ENCODE measurements at regions not wholly inside any gene's neighbourhood (a gene's known extent, or its start where the extent isn't known, plus 50 kb on each side); places are given as distances from the start of the nearest gene placed in this dataset.

DNA sequence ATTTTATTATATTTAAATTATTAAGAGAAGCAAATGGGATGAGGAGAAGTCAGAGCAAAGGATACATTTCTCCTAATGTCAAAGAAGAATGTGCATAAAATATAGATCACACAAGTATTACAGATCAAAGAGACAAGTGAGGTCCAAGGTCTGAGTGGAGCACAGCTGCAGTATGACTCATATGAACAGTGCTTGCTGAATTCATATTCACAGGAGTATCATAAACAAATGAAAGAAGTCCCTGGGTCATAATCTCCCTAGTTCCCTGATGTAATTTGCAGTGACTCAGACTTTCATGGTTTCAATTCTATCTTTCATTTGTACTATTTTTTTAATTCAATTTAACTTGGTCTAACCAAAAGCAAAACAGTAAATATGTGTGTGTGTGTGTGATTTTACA lies 499.0 kb upstream of the CCDC179 start:
- TF ChIP-seq POLR2A (IDR thresholded peaks at IDR 0.05) (no peak), CTCF (IDR thresholded peaks at IDR 0.05) (no peak)
- intact Hi-C loops (cut with DNase I), result no loop called here
- Histone ChIP-seq H3K4me1 (no peaks in the 10 kb centered on the region), H3K36me3 (no peaks in the 10 kb centered on the region), H3K27ac (no peak overlapping the region), H3K9me3 (no peaks in the 10 kb centered on the region), H3K27me3 (no peaks in the 10 kb centered on the region), H3K4me3 (no peak overlapping the region)
- no peak for ATAC-seq
- DNase-seq, result no peak

DNA sequence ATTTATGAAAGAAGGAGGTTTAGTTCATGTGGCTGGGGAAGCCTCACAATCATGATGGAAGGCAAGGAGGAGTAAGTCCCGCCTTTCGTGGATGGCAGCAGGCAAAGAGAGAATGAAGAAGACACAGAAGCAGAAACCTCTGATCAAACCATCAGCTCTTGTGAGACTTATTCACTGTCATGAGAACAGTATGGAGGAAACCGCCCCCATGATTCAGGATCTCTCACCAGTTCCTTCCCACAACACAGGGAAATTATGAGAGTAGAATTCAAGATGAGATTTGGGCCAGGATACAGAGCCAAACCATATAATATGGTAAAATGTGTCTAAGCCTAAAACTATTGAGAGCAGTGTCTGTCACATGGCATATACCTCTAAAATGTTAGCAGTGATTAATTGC lies 503.8 kb upstream of the CCDC179 start:
- no peaks in the 10 kb centered on the region for H3K4me1 ChIP-seq
- no peak overlapping the region for H3K27ac ChIP-seq
- no peak for DNase-seq
- intact Hi-C loops (cut with DNase I), result no loop called here
- H3K9me3 ChIP-seq, result no peaks in the 10 kb centered on the region
- ATAC-seq, result no peak
- no peaks in the 10 kb centered on the region for H3K27me3 ChIP-seq
- 57% methylated on average over 3 of the region's 3 CpGs for WGBS (ENCODE audit: insufficient coverage, low coverage, low lambda C conversion rate, missing lambda C conversion rate)
- H3K36me3 ChIP-seq, result no peaks in the 10 kb centered on the region
- H3K4me3 ChIP-seq, result no peak overlapping the region
- no peak for TF ChIP-seq POLR2A (IDR thresholded peaks at IDR 0.05)
- TF ChIP-seq CTCF (IDR thresholded peaks at IDR 0.05), result no peak

GRCh38 chr11:23370580-23371275 lies 510.5 kb upstream of the CCDC179 start:
- Histone ChIP-seq H3K9me3 (no peaks in the 10 kb centered on the region), H3K27ac (no peak overlapping the region), H3K4me3 (no peak overlapping the region), H3K36me3 (no peaks in the 10 kb centered on the region), H3K4me1 (no peaks in the 10 kb centered on the region), H3K27me3 (no peaks in the 10 kb centered on the region)
- ATAC-seq, result no peak
- DNase-seq, result no peak
- intact Hi-C loops (cut with DNase I), result no loop called here
- TF ChIP-seq POLR2A (IDR thresholded peaks at IDR 0.05), result no peak
- 59% methylated on average over 3 of the region's 3 CpGs for WGBS (ENCODE audit: insufficient coverage, low coverage, low lambda C conversion rate, missing lambda C conversion rate)

DNA sequence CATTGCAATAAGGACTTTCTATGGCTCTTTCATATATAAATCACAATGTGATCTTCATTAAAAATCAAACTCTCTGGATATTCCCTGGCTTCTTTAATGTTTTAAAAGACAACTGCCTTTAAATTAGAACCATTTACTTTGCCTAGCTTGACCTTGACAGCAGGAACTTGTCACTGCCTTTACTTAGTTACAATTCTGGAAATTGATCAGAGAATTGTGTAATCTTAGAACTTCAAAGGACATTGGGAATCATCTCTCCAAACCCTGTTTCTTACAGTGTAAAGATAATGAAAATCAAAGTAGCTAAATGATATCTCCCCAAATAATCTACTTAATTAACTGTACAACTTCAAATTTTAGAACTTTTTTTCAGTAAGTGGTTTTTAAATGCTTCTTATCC lies 517.6 kb upstream of the CCDC179 start:
- H3K4me1 ChIP-seq, result no peaks in the 10 kb centered on the region
- H3K36me3 ChIP-seq, result no peaks in the 10 kb centered on the region
- intact Hi-C loops (cut with DNase I), result no loop called here
- TF ChIP-seq POLR2A (IDR thresholded peaks at IDR 0.05) (no peak), CTCF (IDR thresholded peaks at IDR 0.05) (no peak)
- ATAC-seq (no peak), DNase-seq (no peak)
- H3K27ac ChIP-seq, result no peak overlapping the region
- no peak overlapping the region for H3K4me3 ChIP-seq
- no peaks in the 10 kb centered on the region for H3K9me3 ChIP-seq
- H3K27me3 ChIP-seq, result no peaks in the 10 kb centered on the region

DNA sequence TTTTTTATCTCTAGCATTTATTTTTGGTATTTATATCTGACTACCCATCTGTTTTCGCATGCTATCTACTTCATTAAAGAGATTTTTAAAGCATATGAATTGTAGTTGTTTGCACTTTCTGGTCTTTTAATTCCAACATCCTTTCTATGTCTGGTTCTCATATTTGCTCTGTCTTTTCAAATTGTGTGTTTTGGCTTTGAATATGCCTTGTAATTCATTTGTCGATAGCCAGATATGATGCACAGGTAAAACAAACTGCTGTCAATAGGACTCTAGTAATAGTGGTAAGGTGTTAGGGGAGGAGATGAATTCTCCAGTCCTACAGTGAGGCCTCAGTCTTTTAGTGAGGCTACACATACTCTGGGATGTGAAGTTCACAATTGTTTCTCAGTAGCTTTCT lies 530.8 kb upstream of the CCDC179 start:
- Histone ChIP-seq H3K4me3 (no peak overlapping the region), H3K36me3 (no peaks in the 10 kb centered on the region), H3K9me3 (no peaks in the 10 kb centered on the region), H3K27me3 (no peaks in the 10 kb centered on the region), H3K27ac (no peak overlapping the region), H3K4me1 (no peaks in the 10 kb centered on the region)
- WGBS (ENCODE audit: insufficient coverage, low coverage, low lambda C conversion rate, missing lambda C conversion rate), result 45% methylated on average over 2 of the region's 2 CpGs
- DNase-seq (no peak), ATAC-seq (no peak)
- no peak for TF ChIP-seq POLR2A (IDR thresholded peaks at IDR 0.05)
- intact Hi-C loops (cut with DNase I), result no loop called here

DNA sequence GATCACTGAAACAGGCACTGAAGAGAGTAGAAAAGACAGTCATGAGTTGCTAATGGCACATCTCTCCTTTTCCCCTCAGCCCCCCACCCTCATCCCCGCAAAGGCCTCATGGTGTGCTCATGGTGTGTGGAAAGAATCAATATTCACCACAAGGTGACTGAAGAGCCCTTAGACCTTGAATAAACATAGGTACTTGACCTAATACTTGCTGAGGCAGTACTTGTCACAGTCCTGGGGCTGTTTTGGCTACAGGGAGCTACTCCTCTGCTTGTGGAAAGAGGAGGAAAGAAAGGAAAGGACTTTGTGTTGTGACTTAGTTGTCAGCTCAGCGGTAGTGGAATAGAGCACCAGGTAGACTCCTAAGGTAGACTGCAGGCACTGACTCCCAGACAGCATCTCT lies 537.8 kb upstream of the CCDC179 start:
- no peak for ATAC-seq
- no peaks in the 10 kb centered on the region for H3K4me1 ChIP-seq
- no peaks in the 10 kb centered on the region for H3K36me3 ChIP-seq
- intact Hi-C loops (cut with DNase I), result no loop called here
- no peak for DNase-seq
- 58% methylated on average over 2 of the region's 2 CpGs for WGBS (ENCODE audit: insufficient coverage, low coverage, low lambda C conversion rate, missing lambda C conversion rate)
- H3K9me3 ChIP-seq, result no peaks in the 10 kb centered on the region
- H3K27ac ChIP-seq, result no peak overlapping the region
- H3K27me3 ChIP-seq, result no peaks in the 10 kb centered on the region
- TF ChIP-seq CTCF (IDR thresholded peaks at IDR 0.05) (no peak), POLR2A (IDR thresholded peaks at IDR 0.05) (no peak)
- H3K4me3 ChIP-seq, result no peak overlapping the region
